Activated CD8-positive, alpha-beta T cell treated with anti-CD3 and anti-CD28 coated beads, Interleukin-2, amount 10 ng/mL, durations not matched to agents 7 days and 5 days (primary cell): ENCODE measurements at regions not wholly inside any gene's neighbourhood (a gene's known extent, or its start where the extent isn't known, plus 50 kb on each side); places are given as distances from the start of the nearest gene placed in this dataset.

Experiments
- ATAC-seq: fragments of 150-1000 bp; cut with Tn5 transposase; one replicate; pipeline ENCODE4 v1.10.0; 2021; ENCODE audit warnings: moderate library complexity
- CTCF ChIA-PET: fragments of 350-600 bp; sonication (Branson Sonifier 250); formaldehyde crosslinking; loops from one replicate; lab custom pipeline; 2021; ENCODE audit warnings: antibody characterized with exemption; lab: Charles Lee
- POLR2A ChIA-PET: fragments of 350-600 bp; sonication (Branson Sonifier 250); formaldehyde crosslinking; loops from one replicate; lab custom pipeline; 2021; ENCODE audit warnings: antibody characterized with exemption; lab: Charles Lee
- DNase-seq: peaks from one replicate; pipeline ENCODE4 v3.0.0-alpha.2; 2020
- H3K27ac Mint-ChIP-seq: one replicate; pipeline ENCODE4 v1.8.0; 2021; ENCODE audit warnings: mild to moderate bottlenecking, mixed read lengths
- H3K27me3 Mint-ChIP-seq: one replicate; pipeline ENCODE4 v1.8.0; 2021; ENCODE audit warnings: low read depth, mixed read lengths
- H3K36me3 Mint-ChIP-seq: one replicate; pipeline ENCODE4 v1.8.0; 2021; ENCODE audit warnings: low read depth, mixed read lengths
- H3K4me1 Mint-ChIP-seq: one replicate; pipeline ENCODE4 v1.8.0; 2021; ENCODE audit warnings: low read depth, mixed read lengths
- H3K4me3 Mint-ChIP-seq: one replicate; pipeline ENCODE4 v1.8.0; 2021; ENCODE audit warnings: mild to moderate bottlenecking, mixed read lengths
- H3K9me3 Mint-ChIP-seq: one replicate; pipeline ENCODE4 v1.8.0; 2022; ENCODE audit warnings: mixed read lengths; ENCODE audit not compliant: insufficient read depth

DNA sequence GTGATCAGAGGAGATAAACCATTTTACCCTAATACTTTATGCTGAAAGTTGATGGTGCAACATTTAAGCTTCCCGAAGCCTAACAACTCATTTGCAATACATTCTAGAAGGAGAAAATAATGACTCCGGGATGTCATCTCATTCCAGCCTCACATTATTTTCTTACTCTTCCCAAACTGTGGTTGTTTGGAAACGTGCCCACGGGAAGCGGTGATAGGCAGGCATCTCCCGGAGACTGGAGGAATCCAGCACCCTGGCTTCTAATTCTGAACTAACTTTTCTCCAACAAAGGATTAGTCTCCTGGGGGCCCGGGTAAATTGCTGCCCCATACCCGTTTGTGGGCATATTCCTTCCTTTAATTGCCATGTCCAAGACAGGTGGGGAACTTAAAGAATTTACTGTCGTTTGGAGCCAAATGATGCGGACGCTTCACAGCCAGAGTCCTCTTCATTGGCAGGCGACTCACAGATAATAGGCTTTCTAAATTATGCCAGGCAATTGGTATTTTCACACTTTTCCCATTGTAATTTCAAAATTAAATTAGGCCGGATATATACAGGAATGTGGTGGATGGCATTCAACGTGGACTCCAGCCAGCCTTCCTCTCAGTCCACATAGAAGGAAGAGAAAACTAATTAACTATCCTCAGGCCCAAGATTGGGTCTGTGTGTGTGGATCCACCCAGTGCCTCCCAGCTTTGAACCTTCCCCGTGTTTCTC lies 278.1 kb downstream of the AJAP1 start:
- Mint-ChIP-seq H3K27me3 (no peaks in the 10 kb centered on the region), H3K27ac (no peak overlapping the region), H3K36me3 (no peaks in the 10 kb centered on the region), H3K4me3 (no peak overlapping the region), H3K4me1 (no peaks in the 10 kb centered on the region), H3K9me3 (no peaks in the 10 kb centered on the region)
- ATAC-seq (no peak), DNase-seq (no peak)
- ChIA-PET POLR2A (no interaction called here), CTCF (interaction anchor here (0.6 kb wide), 1 partner anchor 193 kb away, joined by 3 read pairs; no protein-coding TSS in a partner anchor)

DNA sequence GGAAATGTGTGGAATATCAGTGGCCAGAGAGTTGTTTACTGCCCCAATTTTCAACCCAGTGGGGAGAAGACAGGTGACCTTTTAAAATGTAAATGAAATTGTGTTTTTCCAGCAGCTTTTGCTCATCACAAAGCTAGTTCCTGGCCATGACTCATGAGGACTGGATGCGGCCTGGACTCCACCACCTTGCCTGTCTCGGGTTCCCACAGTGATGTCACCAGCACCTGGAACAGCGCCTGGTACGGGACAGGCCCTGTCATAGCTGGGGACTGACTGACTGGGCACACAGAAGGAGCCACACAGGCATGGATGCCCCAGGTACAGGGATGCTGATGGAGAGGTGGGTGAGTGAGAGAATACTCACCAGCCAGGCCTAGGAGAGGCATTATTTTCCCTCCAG lies 277.1 kb downstream of the AJAP1 start:
- no peaks in the 10 kb centered on the region for H3K4me1 Mint-ChIP-seq
- no peak overlapping the region for H3K27ac Mint-ChIP-seq
- POLR2A ChIA-PET = no interaction called here
- H3K9me3 Mint-ChIP-seq = no peaks in the 10 kb centered on the region
- CTCF ChIA-PET = no interaction called here
- ATAC-seq (no peak), DNase-seq (no peak)
- no peaks in the 10 kb centered on the region for H3K27me3 Mint-ChIP-seq
- H3K36me3 Mint-ChIP-seq = no peaks in the 10 kb centered on the region
- H3K4me3 Mint-ChIP-seq = no peak overlapping the region

DNA sequence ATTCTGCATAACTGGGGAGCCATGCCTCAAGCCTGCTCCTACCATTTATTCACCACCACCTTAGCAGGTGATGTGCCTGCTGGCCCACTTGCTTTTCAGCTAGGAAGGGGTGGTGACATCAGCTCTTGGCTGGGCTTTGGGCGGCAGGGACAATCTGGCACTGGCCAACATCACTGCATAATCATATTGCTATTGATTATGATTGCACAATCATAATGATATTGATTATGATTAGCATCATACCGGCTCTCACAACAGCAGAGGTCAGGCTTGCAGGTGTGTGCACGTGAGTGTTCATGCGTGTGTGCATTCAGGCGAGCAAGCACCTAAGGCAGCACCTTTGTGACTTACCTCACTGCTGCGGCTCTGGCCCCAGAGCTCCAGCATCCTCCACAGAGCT lies 273.8 kb downstream of the AJAP1 start:
- no peak overlapping the region for H3K27ac Mint-ChIP-seq
- CTCF ChIA-PET = no interaction called here
- no peaks in the 10 kb centered on the region for H3K36me3 Mint-ChIP-seq

DNA sequence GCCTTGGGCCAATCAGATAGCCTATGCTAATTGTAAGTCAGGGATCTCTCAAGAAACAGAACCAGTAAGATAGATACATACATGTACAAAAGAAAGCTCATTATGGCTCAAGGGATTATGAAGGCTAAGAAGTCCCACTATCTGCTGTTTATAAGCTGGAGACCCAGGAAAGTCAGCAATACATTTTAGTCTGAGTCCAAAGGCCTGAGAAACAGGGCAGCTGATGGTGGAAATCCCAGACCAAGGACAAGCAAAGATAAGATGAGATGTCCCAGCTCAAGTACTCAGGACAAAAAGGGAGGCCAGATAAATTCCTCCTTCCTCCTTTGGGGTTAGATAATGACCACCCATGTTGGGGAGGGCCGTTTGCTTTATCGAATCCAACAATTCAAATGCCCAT lies 269.9 kb downstream of the AJAP1 start:
- Mint-ChIP-seq H3K9me3 (no peaks in the 10 kb centered on the region), H3K27me3 (no peaks in the 10 kb centered on the region), H3K36me3 (no peaks in the 10 kb centered on the region), H3K27ac (no peak overlapping the region), H3K4me1 (no peaks in the 10 kb centered on the region), H3K4me3 (no peak overlapping the region)
- POLR2A ChIA-PET = interaction anchor here (0.5 kb wide), 1 partner anchor 29 kb away, joined by 3 read pairs; no protein-coding TSS in a partner anchor
- DNase-seq = no peak
- CTCF ChIA-PET = interaction anchor here (1.1 kb wide), 1 partner anchor 37 kb away, joined by 3 read pairs; no protein-coding TSS in a partner anchor
- no peak for ATAC-seq

More for the DNA sequence above, 273.8 kb downstream of the AJAP1 start:
- POLR2A ChIA-PET = no interaction called here
- no peaks in the 10 kb centered on the region for H3K27me3 Mint-ChIP-seq
- H3K9me3 Mint-ChIP-seq = no peaks in the 10 kb centered on the region
- H3K4me3 Mint-ChIP-seq = no peak overlapping the region
- DNase-seq (no peak), ATAC-seq (no peak)
- no peaks in the 10 kb centered on the region for H3K4me1 Mint-ChIP-seq

DNA sequence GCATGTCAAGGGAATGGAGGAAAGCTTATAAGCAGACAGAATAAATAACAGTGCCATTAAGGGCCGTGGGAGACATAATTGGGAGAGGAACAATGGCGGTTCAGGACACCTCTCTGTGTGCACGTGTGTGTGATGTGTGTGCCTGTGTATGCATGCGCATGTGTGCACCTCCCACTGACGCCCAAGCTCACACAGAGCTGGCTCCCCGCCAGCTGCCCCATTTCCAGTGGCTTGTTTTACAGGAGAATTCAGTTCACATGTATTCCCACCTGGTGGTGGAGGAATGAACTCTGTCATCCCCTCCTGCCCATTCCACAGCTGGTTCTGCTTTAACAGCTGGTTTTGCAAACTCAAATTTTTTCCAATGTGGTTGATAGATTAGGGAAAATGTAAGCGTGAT lies 262.2 kb downstream of the AJAP1 start:
- POLR2A ChIA-PET = no interaction called here
- DNase-seq (no peak), ATAC-seq (no peak)
- H3K27ac Mint-ChIP-seq = no peak overlapping the region
- H3K4me1 Mint-ChIP-seq = no peaks in the 10 kb centered on the region
- H3K36me3 Mint-ChIP-seq = no peaks in the 10 kb centered on the region
- H3K27me3 Mint-ChIP-seq = no peaks in the 10 kb centered on the region
- CTCF ChIA-PET = no interaction called here
- no peak overlapping the region for H3K4me3 Mint-ChIP-seq
- H3K9me3 Mint-ChIP-seq = no peaks in the 10 kb centered on the region

DNA sequence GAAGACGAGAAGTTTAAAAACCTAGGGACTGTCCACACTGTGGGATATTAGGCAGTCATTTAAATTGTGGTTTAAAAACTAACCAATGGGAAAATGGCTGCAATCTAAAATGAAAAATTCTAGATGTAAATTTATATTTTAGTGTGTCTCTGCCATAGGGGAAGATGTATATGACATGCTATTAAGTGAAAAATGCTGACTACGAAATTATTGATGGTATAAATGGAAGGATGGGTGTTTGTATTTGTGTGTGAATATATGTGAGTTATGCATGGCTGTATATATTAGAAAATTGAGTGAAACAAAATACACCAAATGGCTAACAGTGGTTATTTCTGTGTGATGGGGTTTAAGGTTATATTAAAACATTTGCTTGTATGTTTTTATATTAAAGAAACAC lies 260.7 kb downstream of the AJAP1 start:
- H3K4me1 Mint-ChIP-seq = no peaks in the 10 kb centered on the region
- H3K36me3 Mint-ChIP-seq = no peaks in the 10 kb centered on the region
- ChIA-PET POLR2A (no interaction called here), CTCF (no interaction called here)
- no peaks in the 10 kb centered on the region for H3K27me3 Mint-ChIP-seq
- H3K4me3 Mint-ChIP-seq = no peak overlapping the region
- H3K9me3 Mint-ChIP-seq = no peaks in the 10 kb centered on the region
- DNase-seq = no peak
- ATAC-seq = no peak
- H3K27ac Mint-ChIP-seq = no peak overlapping the region

DNA sequence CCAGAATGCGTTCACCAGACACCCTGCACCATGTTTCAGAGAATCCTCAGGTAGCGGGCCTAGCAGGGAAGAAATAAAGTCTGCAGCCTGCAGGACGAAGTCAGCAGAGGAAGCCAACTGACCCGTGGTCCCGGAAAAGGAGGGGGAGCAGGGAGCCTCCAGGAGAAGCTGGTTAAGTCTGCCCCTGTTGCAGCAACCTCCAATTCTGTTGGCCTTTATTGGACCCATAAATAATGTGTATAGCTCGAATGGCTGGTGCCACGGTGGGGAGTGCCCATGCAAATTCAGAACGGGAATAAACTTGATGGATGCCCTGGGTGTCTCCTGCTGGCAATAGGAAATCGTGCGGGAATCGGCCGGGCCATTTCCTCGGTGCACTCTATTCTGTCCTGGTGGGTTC lies 254.1 kb downstream of the AJAP1 start:
- Mint-ChIP-seq H3K27me3 (no peaks in the 10 kb centered on the region), H3K36me3 (no peaks in the 10 kb centered on the region), H3K9me3 (no peaks in the 10 kb centered on the region), H3K27ac (no peak overlapping the region), H3K4me3 (no peak overlapping the region), H3K4me1 (no peaks in the 10 kb centered on the region)
- ChIA-PET CTCF (no interaction called here), POLR2A (no interaction called here)
- ATAC-seq (no peak), DNase-seq (no peak)

DNA sequence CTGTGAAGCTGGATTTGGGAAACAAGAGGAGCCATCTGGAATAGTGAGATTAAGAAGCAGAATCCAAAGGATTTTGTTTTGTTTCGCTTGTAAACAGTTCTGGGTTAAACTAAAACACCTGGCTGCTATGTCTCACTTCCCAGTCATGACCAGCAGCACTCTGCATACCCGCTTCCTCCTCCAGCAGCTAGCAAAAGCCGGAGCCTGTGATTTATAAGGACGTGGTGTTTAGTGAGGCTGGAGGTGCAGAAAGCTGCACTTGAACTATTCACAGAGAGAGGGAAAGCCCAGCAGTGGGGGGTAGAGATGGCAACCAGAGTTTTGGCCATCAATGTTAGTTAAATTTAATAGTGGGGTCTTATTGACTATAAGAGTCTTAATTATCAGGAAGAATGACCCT lies 240.2 kb downstream of the AJAP1 start:
- H3K36me3 Mint-ChIP-seq = no peaks in the 10 kb centered on the region
- CTCF ChIA-PET = no interaction called here
- POLR2A ChIA-PET = no interaction called here
- ATAC-seq = no peak
- no peaks in the 10 kb centered on the region for H3K27me3 Mint-ChIP-seq
- H3K4me3 Mint-ChIP-seq = no peak overlapping the region
- no peaks in the 10 kb centered on the region for H3K4me1 Mint-ChIP-seq
- no peak for DNase-seq
- H3K9me3 Mint-ChIP-seq = no peaks in the 10 kb centered on the region
- H3K27ac Mint-ChIP-seq = no peak overlapping the region

DNA sequence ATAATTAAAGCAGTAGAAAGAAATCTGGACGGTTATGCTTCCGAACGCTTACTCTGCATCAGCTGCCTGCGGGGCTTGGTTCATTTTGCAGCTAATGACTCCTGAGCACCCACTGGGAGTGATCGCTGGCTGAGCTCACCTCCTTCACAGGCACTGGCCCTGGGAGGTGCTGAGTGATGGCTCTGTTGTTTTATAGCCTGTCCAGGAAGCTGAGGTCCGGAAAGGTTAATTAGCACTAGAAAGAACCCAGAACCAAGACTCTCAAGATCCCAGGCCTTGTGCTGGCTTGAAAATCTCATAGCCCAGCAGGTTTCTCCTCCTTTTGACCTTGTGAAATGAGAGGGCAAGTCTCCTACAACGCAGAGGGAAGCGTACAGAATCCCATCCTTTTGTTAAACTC lies 226.2 kb downstream of the AJAP1 start:
- ATAC-seq (no peak), DNase-seq (no peak)
- ChIA-PET CTCF (no interaction called here), POLR2A (no interaction called here)
- Mint-ChIP-seq H3K9me3 (no peaks in the 10 kb centered on the region), H3K27ac (no peak overlapping the region), H3K36me3 (no peaks in the 10 kb centered on the region), H3K27me3 (no peaks in the 10 kb centered on the region), H3K4me3 (no peak overlapping the region), H3K4me1 (no peaks in the 10 kb centered on the region)

DNA sequence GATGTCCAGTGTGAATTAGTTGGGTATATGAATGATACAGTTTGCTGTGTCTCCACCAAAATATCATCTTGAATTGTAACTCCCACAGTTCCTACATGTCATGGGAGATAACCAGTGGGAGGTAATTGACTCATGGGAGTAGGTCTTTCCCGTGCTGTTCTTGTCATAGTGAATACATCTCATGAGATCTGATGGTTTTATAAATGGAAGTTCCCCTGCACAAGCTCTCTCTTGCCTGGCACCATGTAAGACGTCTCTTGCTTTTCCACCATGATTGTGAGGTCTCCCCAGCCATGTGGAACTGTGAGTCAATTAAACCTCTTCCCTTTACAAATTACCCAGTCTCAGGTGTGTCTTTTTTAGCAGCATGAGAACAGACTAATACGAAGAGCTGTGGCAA lies 223.0 kb downstream of the AJAP1 start:
- no peaks in the 10 kb centered on the region for H3K36me3 Mint-ChIP-seq
- no peak for ATAC-seq
- ChIA-PET POLR2A (no interaction called here), CTCF (no interaction called here)
- H3K9me3 Mint-ChIP-seq = no peaks in the 10 kb centered on the region
- H3K27ac Mint-ChIP-seq = no peak overlapping the region
- H3K4me1 Mint-ChIP-seq = no peaks in the 10 kb centered on the region
- no peak overlapping the region for H3K4me3 Mint-ChIP-seq
- DNase-seq = no peak
- H3K27me3 Mint-ChIP-seq = no peaks in the 10 kb centered on the region

DNA sequence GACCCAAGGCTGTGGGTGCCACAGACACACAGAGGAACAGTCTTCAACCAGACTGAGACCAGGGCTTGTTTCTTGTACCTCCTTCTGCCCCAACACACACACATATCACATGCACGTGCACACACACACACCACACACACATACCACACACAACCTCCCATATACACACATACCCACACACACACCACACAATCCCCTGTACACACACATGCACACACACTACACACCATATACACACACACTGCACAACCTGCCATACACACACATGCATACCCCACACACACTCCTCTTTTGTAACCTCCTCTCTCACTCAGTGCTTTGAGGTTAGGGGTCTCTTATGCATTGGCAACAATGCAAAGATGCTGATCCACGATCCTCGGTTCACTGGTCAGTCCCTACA lies 217.0 kb downstream of the AJAP1 start:
- CTCF ChIA-PET = no interaction called here
- H3K4me1 Mint-ChIP-seq = no peaks in the 10 kb centered on the region
- POLR2A ChIA-PET = no interaction called here
- no peaks in the 10 kb centered on the region for H3K9me3 Mint-ChIP-seq
- ATAC-seq = no peak
- no peaks in the 10 kb centered on the region for H3K36me3 Mint-ChIP-seq
- H3K27me3 Mint-ChIP-seq = no peaks in the 10 kb centered on the region
- no peak overlapping the region for H3K27ac Mint-ChIP-seq
- no peak for DNase-seq
- H3K4me3 Mint-ChIP-seq = no peak overlapping the region

DNA sequence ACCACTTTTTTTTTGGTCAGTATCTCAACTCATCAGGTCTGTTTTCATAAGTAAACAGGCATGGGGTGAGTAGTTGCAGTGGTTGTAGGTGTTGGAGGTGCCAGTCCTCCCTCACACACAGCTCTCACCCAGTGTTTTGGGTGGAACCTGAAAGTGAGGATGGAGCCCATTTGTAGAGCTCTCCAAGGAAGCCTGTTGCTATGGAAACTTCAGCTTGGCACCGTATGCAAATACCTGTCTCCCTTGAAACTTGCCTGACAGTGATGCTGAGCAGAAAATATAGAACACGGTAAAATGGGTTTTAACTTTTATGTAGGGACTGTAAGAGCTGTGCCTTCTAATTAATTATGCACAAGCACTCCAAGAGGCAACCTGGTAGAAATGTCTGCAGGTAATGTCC lies 214.1 kb downstream of the AJAP1 start:
- no peaks in the 10 kb centered on the region for H3K27me3 Mint-ChIP-seq
- no peaks in the 10 kb centered on the region for H3K36me3 Mint-ChIP-seq
- H3K9me3 Mint-ChIP-seq = no peaks in the 10 kb centered on the region
- H3K4me3 Mint-ChIP-seq = no peak overlapping the region
- H3K4me1 Mint-ChIP-seq = no peaks in the 10 kb centered on the region
- DNase-seq (no peak), ATAC-seq (no peak)
- H3K27ac Mint-ChIP-seq = no peak overlapping the region
- ChIA-PET CTCF (no interaction called here), POLR2A (no interaction called here)

DNA sequence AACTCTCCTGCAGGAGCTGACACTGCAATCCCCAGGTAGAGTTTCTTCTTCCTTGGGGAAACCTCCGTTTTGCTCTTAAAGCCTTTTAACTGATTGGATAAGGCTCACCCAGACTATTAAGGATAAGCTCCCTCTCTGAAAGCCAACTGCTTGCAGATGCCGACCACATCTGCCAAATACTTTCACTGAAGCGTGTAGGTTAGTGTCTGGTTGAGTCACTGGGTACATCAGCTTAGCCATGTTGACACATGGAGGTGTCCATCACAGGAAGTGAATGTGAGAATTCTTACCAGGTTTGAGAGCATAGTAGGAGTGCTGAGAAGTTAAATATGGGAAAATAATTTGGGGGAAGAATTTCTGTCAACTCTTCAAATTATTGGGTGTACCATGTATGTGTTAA lies 202.0 kb downstream of the AJAP1 start:
- no peak for DNase-seq
- H3K36me3 Mint-ChIP-seq = no peaks in the 10 kb centered on the region
- H3K27me3 Mint-ChIP-seq = no peaks in the 10 kb centered on the region
- H3K9me3 Mint-ChIP-seq = no peaks in the 10 kb centered on the region
- ChIA-PET POLR2A (no interaction called here), CTCF (no interaction called here)
- no peak for ATAC-seq
- no peaks in the 10 kb centered on the region for H3K4me1 Mint-ChIP-seq
- no peak overlapping the region for H3K27ac Mint-ChIP-seq
- no peak overlapping the region for H3K4me3 Mint-ChIP-seq
